WERI-Rb-1 (cell line): ENCODE measurements at regions not wholly inside any gene's neighbourhood (a gene's known extent, or its start where the extent isn't known, plus 50 kb on each side); places are given as distances from the start of the nearest gene placed in this dataset.
"Not testable (repeated sequence)": the region's sequence is repeated elsewhere in the genome, so short reads cannot be mapped to it uniquely, and the experiment has no call there.

Experiments used
- DNase-seq: peaks from one replicate; pipeline ENCODE4 v3.0.0-alpha.2; 2020
- H3K27ac ChIP-seq: fragments of 250-450 bp; sonication (Bioruptor Pico); 2 replicates; pipeline ENCODE4 v1.5.1; 2020; ENCODE audit warnings: mild to moderate bottlenecking, moderate library complexity
- H3K27me3 ChIP-seq: fragments of 250-450 bp; sonication (Bioruptor Pico); 2 replicates; pipeline ENCODE4 v1.5.1; 2021; ENCODE audit warnings: mild to moderate bottlenecking, low read depth, moderate library complexity; ENCODE audit not compliant: insufficient read depth, severe bottlenecking
- H3K36me3 ChIP-seq: fragments of 250-450 bp; sonication (Bioruptor Pico); 2 replicates; pipeline ENCODE4 v1.5.1; 2020; ENCODE audit warnings: mild to moderate bottlenecking, moderate library complexity
- H3K4me3 ChIP-seq: 2 replicates; pipeline ENCODE4 v1.5.1; 2011; ENCODE audit warnings: low read depth, mild to moderate bottlenecking, control low read depth, low read length
- H3K9me3 ChIP-seq: fragments of 250-450 bp; sonication (Bioruptor Pico); 2 replicates; pipeline ENCODE4 v1.5.1; 2021; ENCODE audit warnings: mild to moderate bottlenecking, moderate library complexity; ENCODE audit not compliant: severe bottlenecking
- CTCF ChIP-seq: IDR thresholded peaks from 2 replicates; pipeline ENCODE4 v1.5.1; 2011; ENCODE audit warnings: low read depth, mild to moderate bottlenecking, control low read depth, inconsistent platforms, low read length

GRCh38 chr4:151583157-151583914, 174.4 kb downstream of the FHIP1A start:
- DNase-seq = no peak
- H3K4me3 ChIP-seq = no peak overlapping the region
- H3K9me3 ChIP-seq = no peaks in the 10 kb centered on the region
- TF ChIP-seq CTCF = no peak
- no peak overlapping the region for H3K27ac ChIP-seq
- no peaks in the 10 kb centered on the region for H3K36me3 ChIP-seq
- no peaks in the 10 kb centered on the region for H3K27me3 ChIP-seq

GRCh38 chr4:151584101-151584500, 175.1 kb downstream of the FHIP1A start:
- TF ChIP-seq CTCF = no peak
- H3K36me3 ChIP-seq = no peaks in the 10 kb centered on the region
- H3K27me3 ChIP-seq = no peaks in the 10 kb centered on the region
- H3K27ac ChIP-seq = no peak overlapping the region
- DNase-seq = no peak
- no peaks in the 10 kb centered on the region for H3K9me3 ChIP-seq
- H3K4me3 ChIP-seq = no peak overlapping the region

- not testable (repeated sequence) for H3K4me3 ChIP-seq, H3K36me3 ChIP-seq, H3K9me3 ChIP-seq, DNase-seq, H3K27ac ChIP-seq, H3K27me3 ChIP-seq
Measured at GRCh38 chr4:151595629-151596028, 165.2 kb downstream of the GATB start.

- not testable (repeated sequence) for H3K27ac ChIP-seq, H3K27me3 ChIP-seq, DNase-seq, H3K9me3 ChIP-seq, H3K36me3 ChIP-seq, H3K4me3 ChIP-seq
Measured at GRCh38 chr4:151597691-151598090, 163.1 kb downstream of the GATB start.

GRCh38 chr4:151599863-151600262, 160.9 kb downstream of the GATB start:
- TF ChIP-seq CTCF = no peak
- Histone ChIP-seq H3K36me3 (no peaks in the 10 kb centered on the region), H3K27ac (no peak overlapping the region), H3K27me3 (no peaks in the 10 kb centered on the region), H3K4me3 (no peak overlapping the region), H3K9me3 (no peaks in the 10 kb centered on the region)
- DNase-seq = no peak

- no peaks in the 10 kb centered on the region for H3K36me3 ChIP-seq
- H3K27me3 ChIP-seq = no peaks in the 10 kb centered on the region
- no peak overlapping the region for H3K27ac ChIP-seq
- H3K4me3 ChIP-seq = no peak overlapping the region
- no peaks in the 10 kb centered on the region for H3K9me3 ChIP-seq
- DNase-seq = no peak
- no peak for TF ChIP-seq CTCF
Measured at GRCh38 chr4:151600432-151600831, 160.4 kb downstream of the GATB start.

- no peak for TF ChIP-seq CTCF
- no peak for DNase-seq
- Histone ChIP-seq H3K27ac (no peak overlapping the region), H3K9me3 (no peaks in the 10 kb centered on the region), H3K4me3 (no peak overlapping the region), H3K27me3 (no peaks in the 10 kb centered on the region), H3K36me3 (no peaks in the 10 kb centered on the region)
Measured at GRCh38 chr4:151603377-151603776, 157.4 kb downstream of the GATB start.
